Activated CD8-positive, alpha-beta T cell treated with anti-CD3 and anti-CD28 coated beads for 36 hours (primary cell): ENCODE measurements at regions not wholly inside any gene's neighbourhood (a gene's known extent, or its start where the extent isn't known, plus 50 kb on each side); places are given as distances from the start of the nearest gene placed in this dataset.

Experiments
- ATAC-seq: fragments of 200-7000 bp; cut with Tn5 transposase; one replicate; pipeline ENCODE4 v1.10.0; 2021; ENCODE audit warnings: mild to moderate bottlenecking, moderate library complexity
- CTCF ChIA-PET: fragments of 350-600 bp; sonication (Branson Sonifier 250); formaldehyde crosslinking; loops from one replicate; lab custom pipeline; 2021; ENCODE audit warnings: antibody characterized with exemption; lab: Charles Lee
- POLR2A ChIA-PET: fragments of 350-600 bp; sonication (Branson Sonifier 250); formaldehyde crosslinking; loops from one replicate; lab custom pipeline; 2021; ENCODE audit warnings: antibody characterized with exemption; lab: Charles Lee
- DNase-seq: peaks from one replicate; pipeline ENCODE4 v3.0.0-alpha.2; 2020
- H3K27ac Mint-ChIP-seq: one replicate; pipeline ENCODE4 v1.8.0; 2021; ENCODE audit warnings: mild to moderate bottlenecking, mixed read lengths
- H3K27me3 Mint-ChIP-seq: one replicate; pipeline ENCODE4 v1.8.0; 2021; ENCODE audit warnings: mixed read lengths
- H3K36me3 Mint-ChIP-seq: one replicate; pipeline ENCODE4 v1.8.0; 2021; ENCODE audit warnings: low read depth, mixed read lengths
- H3K4me1 Mint-ChIP-seq: one replicate; pipeline ENCODE4 v1.8.0; 2021; ENCODE audit warnings: low read depth, mixed read lengths
- H3K4me3 Mint-ChIP-seq: one replicate; pipeline ENCODE4 v1.8.0; 2021; ENCODE audit warnings: mild to moderate bottlenecking, moderate library complexity, mixed read lengths
- H3K9me3 Mint-ChIP-seq: one replicate; pipeline ENCODE4 v1.8.0; 2021; ENCODE audit warnings: mixed read lengths
- CTCF ChIP-seq: fragments of 200-600 bp; IDR thresholded peaks from one replicate; pipeline ENCODE4 v1.8.0; 2022; ENCODE audit warnings: antibody characterized with exemption, mild to moderate bottlenecking
- intact Hi-C: fragments of 100-400 bp; cut with micrococcal nuclease; formaldehyde crosslinking; loops from one replicate; pipeline ENCODE4 v1.10.0; 2022

- POLR2A ChIA-PET, result no interaction called here
These were observed 162.6 kb upstream of the LRIG3 start for GRCh38 chr12:59082952-59083351.

DNA sequence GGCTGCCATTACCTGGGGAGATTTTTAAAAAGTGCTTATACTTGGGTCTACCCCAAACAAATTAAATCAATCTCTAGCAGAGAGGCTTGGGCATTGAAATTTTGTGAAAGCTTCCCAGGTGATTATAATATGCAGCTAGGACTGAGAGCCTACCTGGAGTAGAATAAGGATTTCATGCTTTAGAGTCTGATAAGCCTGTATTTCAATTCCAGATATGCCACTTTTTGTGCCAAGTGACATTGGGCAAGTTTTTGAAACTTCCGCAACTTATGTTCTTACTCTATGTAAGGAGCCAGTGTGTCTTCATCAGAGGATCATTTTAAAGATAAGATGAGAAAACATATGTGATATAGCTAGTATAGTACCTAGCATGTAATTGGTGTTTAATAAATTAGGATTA is 159.8 kb upstream of the LRIG3 start:
- CTCF ChIA-PET, result no interaction called here
- POLR2A ChIA-PET, result no interaction called here
- ATAC-seq, result no peak
- intact Hi-C loops, result no loop called here
- DNase-seq, result no peak
- Mint-ChIP-seq H3K27me3 (peaks cover 2% of the 10 kb centered on the region), H3K4me3 (no peak overlapping the region), H3K4me1 (no peaks in the 10 kb centered on the region), H3K27ac (no peak overlapping the region), H3K9me3 (no peaks in the 10 kb centered on the region), H3K36me3 (no peaks in the 10 kb centered on the region)
- no peak for TF ChIP-seq CTCF

More at GRCh38 chr12:59082952-59083351, 162.6 kb upstream of the LRIG3 start:
- intact Hi-C loops, result no loop called here
- CTCF ChIA-PET, result interaction anchor here (1.3 kb wide), 1 partner anchor 30 kb away, joined by 3 read pairs; no protein-coding TSS in a partner anchor
- H3K9me3 Mint-ChIP-seq, result no peaks in the 10 kb centered on the region
- H3K4me1 Mint-ChIP-seq, result no peaks in the 10 kb centered on the region
- H3K27ac Mint-ChIP-seq, result no peak overlapping the region
- ATAC-seq, result no peak
- DNase-seq, result no peak
- no peaks in the 10 kb centered on the region for H3K36me3 Mint-ChIP-seq
- no peak overlapping the region for H3K4me3 Mint-ChIP-seq
- no peak for TF ChIP-seq CTCF
- H3K27me3 Mint-ChIP-seq, result peaks cover 2% of the 10 kb centered on the region

DNA sequence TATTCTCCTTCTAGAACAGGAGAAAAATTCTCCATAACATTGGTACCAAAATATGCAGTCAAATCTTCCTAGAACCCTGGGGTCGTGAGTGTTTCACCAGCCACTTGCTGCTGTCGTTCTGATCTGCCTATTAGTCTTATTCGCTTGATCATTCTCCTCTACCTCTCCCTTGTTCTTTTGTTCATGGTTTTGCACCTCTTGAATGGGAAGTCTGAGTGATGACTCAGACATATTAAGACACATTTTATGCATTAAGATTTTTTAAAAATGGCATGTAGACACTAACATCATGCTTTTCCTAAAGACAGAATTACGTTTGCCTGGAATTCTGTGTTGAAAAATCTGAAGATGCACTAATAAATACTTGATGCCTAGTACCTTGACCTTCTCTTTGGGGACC is 159.2 kb upstream of the LRIG3 start:
- Mint-ChIP-seq H3K4me3 (no peak overlapping the region), H3K9me3 (no peaks in the 10 kb centered on the region), H3K4me1 (no peaks in the 10 kb centered on the region), H3K36me3 (no peaks in the 10 kb centered on the region), H3K27me3 (peaks cover 2% of the 10 kb centered on the region), H3K27ac (no peak overlapping the region)
- no peak for ATAC-seq
- CTCF ChIA-PET, result interaction anchor here (1.8 kb wide), 1 partner anchor 10 kb away, joined by 3 read pairs; no protein-coding TSS in a partner anchor
- DNase-seq, result no peak
- intact Hi-C loops, result no loop called here
- no peak for TF ChIP-seq CTCF
- POLR2A ChIA-PET, result no interaction called here

DNA sequence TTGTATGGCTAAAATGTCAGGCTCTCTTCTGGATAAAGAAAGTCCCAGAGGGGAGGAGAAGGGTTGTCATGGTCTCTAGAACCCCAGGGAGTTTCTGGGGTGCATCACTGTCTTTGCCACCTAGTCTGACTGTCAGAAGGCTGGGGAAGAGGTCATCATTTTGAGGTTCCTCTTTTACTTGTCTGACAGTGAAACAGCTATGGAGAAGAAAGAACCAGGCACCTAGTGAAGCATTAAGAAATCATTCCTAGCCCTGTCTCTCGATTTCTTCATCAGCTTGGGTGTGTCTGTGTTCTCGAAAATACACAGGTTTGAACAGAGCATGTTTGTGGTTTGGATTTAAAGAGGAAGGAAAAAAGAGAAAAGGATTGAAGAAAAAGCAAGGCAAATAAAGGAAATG is 158.7 kb upstream of the LRIG3 start:
- ChIA-PET POLR2A (no interaction called here), CTCF (interaction anchor here (1.8 kb wide), 1 partner anchor 10 kb away, joined by 3 read pairs; no protein-coding TSS in a partner anchor)
- Mint-ChIP-seq H3K27ac (no peak overlapping the region), H3K27me3 (peaks cover 2% of the 10 kb centered on the region), H3K9me3 (no peaks in the 10 kb centered on the region), H3K36me3 (no peaks in the 10 kb centered on the region), H3K4me3 (no peak overlapping the region), H3K4me1 (no peaks in the 10 kb centered on the region)
- TF ChIP-seq CTCF, result no peak
- ATAC-seq (no peak), DNase-seq (no peak)
- intact Hi-C loops, result no loop called here

GRCh38 chr12:59077575-59078426 is 157.5 kb upstream of the LRIG3 start:
- CTCF ChIA-PET, result interaction anchor here (0.8 to 1.8 kb wide), 3 partner anchors 9 to 37 kb away, joined by 3 read pairs; no protein-coding TSS in a partner anchor
- Mint-ChIP-seq H3K9me3 (no peaks in the 10 kb centered on the region), H3K27me3 (peaks cover 2% of the 10 kb centered on the region), H3K4me3 (no peak overlapping the region), H3K27ac (no peak overlapping the region), H3K4me1 (no peaks in the 10 kb centered on the region), H3K36me3 (no peaks in the 10 kb centered on the region)
- ATAC-seq, result no peak
- no peak for DNase-seq
- TF ChIP-seq CTCF, result no peak
- POLR2A ChIA-PET, result no interaction called here
- intact Hi-C loops, result no loop called here
